ENCODE measurements at regions not wholly inside any gene's neighbourhood (a gene's known extent, or its start where the extent isn't known, plus 50 kb on each side); places are given as distances from the start of the nearest gene placed in this dataset.

DNA sequence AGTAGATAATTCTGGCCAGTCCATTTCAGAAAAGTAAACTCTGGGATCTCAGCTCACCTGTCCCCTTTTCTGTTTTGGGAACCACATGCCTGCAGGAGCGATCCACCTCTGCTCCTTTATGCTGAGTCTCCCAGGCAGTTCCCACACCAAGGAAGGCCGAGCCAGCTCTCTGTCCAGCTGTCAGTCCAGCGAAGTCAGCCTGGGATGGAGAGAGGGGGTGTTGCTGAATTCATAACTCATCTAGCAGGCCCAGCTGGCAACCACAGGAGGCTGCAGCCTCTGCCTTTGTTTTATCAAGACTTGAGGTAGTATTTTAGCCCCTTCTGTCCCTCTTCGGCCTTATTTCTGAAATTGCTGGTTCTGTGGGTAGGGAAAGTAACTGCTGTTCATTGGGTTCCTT, 209.9 kb downstream of the ARL4C start:
- TF ChIP-seq, protein P1, sequence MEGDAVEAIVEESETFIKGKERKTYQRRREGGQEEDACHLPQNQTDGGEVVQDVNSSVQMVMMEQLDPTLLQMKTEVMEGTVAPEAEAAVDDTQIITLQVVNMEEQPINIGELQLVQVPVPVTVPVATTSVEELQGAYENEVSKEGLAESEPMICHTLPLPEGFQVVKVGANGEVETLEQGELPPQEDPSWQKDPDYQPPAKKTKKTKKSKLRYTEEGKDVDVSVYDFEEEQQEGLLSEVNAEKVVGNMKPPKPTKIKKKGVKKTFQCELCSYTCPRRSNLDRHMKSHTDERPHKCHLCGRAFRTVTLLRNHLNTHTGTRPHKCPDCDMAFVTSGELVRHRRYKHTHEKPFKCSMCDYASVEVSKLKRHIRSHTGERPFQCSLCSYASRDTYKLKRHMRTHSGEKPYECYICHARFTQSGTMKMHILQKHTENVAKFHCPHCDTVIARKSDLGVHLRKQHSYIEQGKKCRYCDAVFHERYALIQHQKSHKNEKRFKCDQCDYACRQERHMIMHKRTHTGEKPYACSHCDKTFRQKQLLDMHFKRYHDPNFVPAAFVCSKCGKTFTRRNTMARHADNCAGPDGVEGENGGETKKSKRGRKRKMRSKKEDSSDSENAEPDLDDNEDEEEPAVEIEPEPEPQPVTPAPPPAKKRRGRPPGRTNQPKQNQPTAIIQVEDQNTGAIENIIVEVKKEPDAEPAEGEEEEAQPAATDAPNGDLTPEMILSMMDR (IDR thresholded peaks at IDR 0.05; ENCODE audit: extremely low read depth in 1 of 2, insufficient read depth in 1 of 2, low read depth in 1 of 2, low read length in 2 of 2): no peak
- no peak for TF ChIP-seq POLR2AphosphoS5 (IDR thresholded peaks at IDR 0.05; ENCODE audit: insufficient read depth, low read depth, low read length)
- no peak for TF ChIP-seq EZH2 (IDR thresholded peaks at IDR 0.05; ENCODE audit: borderline replicate concordance, low read depth, low read length, severe bottlenecking)
- TF ChIP-seq MYC (IDR thresholded peaks at IDR 0.05; ENCODE audit: low read depth, low read length): no peak
- no peak for TF ChIP-seq POLR2A (IDR thresholded peaks at IDR 0.05; ENCODE audit: low read depth, low read length)
- TF ChIP-seq JUN (IDR thresholded peaks at IDR 0.05; ENCODE audit: borderline replicate concordance, insufficient read depth, insufficient read length, low read depth): no peak
